GM23248 (cell line): ENCODE measurements at regions not wholly inside any gene's neighbourhood (a gene's known extent, or its start where the extent isn't known, plus 50 kb on each side); places are given as distances from the start of the nearest gene placed in this dataset.

Experiments used
- DNase-seq: peaks from one replicate; pipeline ENCODE4 v3.0.0-alpha.2; 2015
- H2AFZ ChIP-seq: fragments of 200-600 bp; sonication (generic); 2 replicates; pipeline ENCODE4 v1.6.1; 2016; ENCODE audit warnings: antibody characterized with exemption
- H3F3A ChIP-seq: fragments of 200-600 bp; sonication (generic); 2 replicates; pipeline ENCODE4 v1.6.1; 2016; ENCODE audit warnings: mild to moderate bottlenecking, antibody characterized with exemption, mixed run types; ENCODE audit not compliant: insufficient read depth
- H3K27ac ChIP-seq: fragments of 200-600 bp; sonication (generic); 2 replicates; pipeline ENCODE4 v1.5.1; 2016; ENCODE audit warnings: mild to moderate bottlenecking
- H3K27me3 ChIP-seq: fragments of 200-600 bp; sonication (generic); replicated peaks from 2 replicates; pipeline ENCODE4 v1.6.1; 2016; ENCODE audit warnings: mild to moderate bottlenecking; ENCODE audit not compliant: insufficient read depth
- H3K36me3 ChIP-seq: fragments of 200-600 bp; sonication (generic); 2 replicates; pipeline ENCODE4 v1.6.1; 2016; ENCODE audit warnings: low read depth, mild to moderate bottlenecking
- H3K4me1 ChIP-seq: fragments of 200-600 bp; sonication (generic); 2 replicates; pipeline ENCODE4 v1.6.1; 2016; ENCODE audit warnings: mild to moderate bottlenecking; ENCODE audit not compliant: insufficient read depth
- H3K4me2 ChIP-seq: fragments of 200-600 bp; sonication (generic); one replicate; pipeline ENCODE4 v1.6.1; 2016; ENCODE audit warnings: mild to moderate bottlenecking; ENCODE audit not compliant: unreplicated experiment
- H3K4me3 ChIP-seq: fragments of 200-600 bp; sonication (generic); 2 replicates; pipeline ENCODE4 v1.5.1; 2016; ENCODE audit warnings: mild to moderate bottlenecking
- H3K79me2 ChIP-seq: fragments of 200-600 bp; sonication (generic); 2 replicates; pipeline ENCODE4 v1.6.1; 2016; ENCODE audit warnings: mild to moderate bottlenecking; ENCODE audit not compliant: insufficient read depth
- H3K9ac ChIP-seq: fragments of 200-600 bp; sonication (generic); 2 replicates; pipeline ENCODE4 v1.6.1; 2016; ENCODE audit warnings: mild to moderate bottlenecking
- H3K9me2 ChIP-seq: fragments of 200-600 bp; sonication (generic); 2 replicates; pipeline ENCODE4 v1.6.1; 2016; ENCODE audit warnings: mixed run types, mild to moderate bottlenecking, moderate library complexity; ENCODE audit not compliant: insufficient read depth
- H3K9me3 ChIP-seq: fragments of 200-600 bp; sonication (generic); one replicate; pipeline ENCODE4 v1.6.1; 2017; ENCODE audit warnings: low read depth
- H4K20me1 ChIP-seq: fragments of 200-600 bp; sonication (generic); 2 replicates; pipeline ENCODE4 v1.6.0; 2016; ENCODE audit not compliant: insufficient read depth
- EZH2 ChIP-seq: fragments of 200-600 bp; sonication (generic); IDR thresholded peaks from 2 replicates; pipeline ENCODE4 v1.6.1; 2018; ENCODE audit warnings: antibody characterized with exemption, mild to moderate bottlenecking; ENCODE audit not compliant: insufficient read depth, poor library complexity, severe bottlenecking
- EZH2phosphoT487 ChIP-seq: fragments of 200-600 bp; sonication (generic); IDR thresholded peaks from 2 replicates; pipeline ENCODE4 v1.6.1; 2018; ENCODE audit warnings: antibody characterized with exemption, moderate library complexity, mild to moderate bottlenecking, low read depth; ENCODE audit not compliant: insufficient read depth
- WGBS, 2 experiments: methylation state at CpG; one replicate each; pipeline ENCODE4 v1.1.6; 2015 to 2017; ENCODE audit warnings: low lambda C conversion rate in 2 of 2, low coverage in 1 of 2; ENCODE audit errors: missing lambda C conversion rate in 2 of 2; 5-methylcytosine and 5-hydroxymethylcytosine counted together
- in situ Hi-C: fragments of 300-500 bp; cut with MboI; formaldehyde crosslinking; loops from 2 replicates; pipeline ENCODE4 v1.15.0; 2020

DNA sequence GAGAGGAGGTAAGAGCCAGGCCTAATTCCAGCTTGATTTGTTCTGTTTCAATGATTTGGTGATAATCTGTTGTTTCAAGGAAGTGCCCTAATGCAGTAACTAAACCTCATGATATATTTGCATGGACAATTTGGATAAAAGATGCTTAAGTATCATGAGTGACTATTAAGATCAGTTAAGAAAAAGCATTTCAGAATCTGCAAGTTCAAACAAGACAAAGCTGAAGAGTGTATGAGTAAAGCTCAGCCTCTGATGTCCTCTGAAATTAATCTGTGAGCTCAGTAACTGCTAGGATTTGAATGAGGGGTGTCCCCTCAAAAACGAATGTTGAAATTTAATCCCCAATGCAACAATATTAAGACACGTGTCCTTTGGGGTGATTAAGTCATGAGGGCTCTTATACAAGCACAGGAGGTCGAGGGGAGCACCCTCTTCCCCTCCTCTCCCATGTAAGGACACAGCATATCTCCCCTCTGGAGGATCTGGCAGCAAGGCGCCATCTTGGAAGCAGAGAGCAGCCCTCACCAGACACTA is 949.2 kb downstream of the GALC start:
- H4K20me1 ChIP-seq = no peaks in the 10 kb centered on the region
- H3K4me1 ChIP-seq = no peaks in the 10 kb centered on the region
- 12 to 20% methylated on average over 4 of the region's 4 CpGs for WGBS, 2 experiments
- no peak overlapping the region for H2AFZ ChIP-seq
- H3K4me2 ChIP-seq = no peak overlapping the region
- H3K27me3 ChIP-seq = no peaks in the 10 kb centered on the region
- H3K9me2 ChIP-seq = no peaks in the 10 kb centered on the region
- DNase-seq = no peak
- in situ Hi-C loops = no loop called here
- H3K36me3 ChIP-seq = no peaks in the 10 kb centered on the region
- TF ChIP-seq EZH2 (no peak), EZH2phosphoT487 (no peak)
- no peak overlapping the region for H3K9ac ChIP-seq
- H3F3A ChIP-seq = no peaks in the 10 kb centered on the region
- H3K27ac ChIP-seq = no peak overlapping the region
- H3K4me3 ChIP-seq = no peak overlapping the region
- no peaks in the 10 kb centered on the region for H3K79me2 ChIP-seq
- H3K9me3 ChIP-seq = no peaks in the 10 kb centered on the region

- H3K9ac ChIP-seq = no peak overlapping the region
- H3K4me2 ChIP-seq = no peak overlapping the region
- H3K4me3 ChIP-seq = no peak overlapping the region
- DNase-seq = no peak
- H2AFZ ChIP-seq = no peak overlapping the region
- no peaks in the 10 kb centered on the region for H3F3A ChIP-seq
- no peak overlapping the region for H3K27ac ChIP-seq
- no peaks in the 10 kb centered on the region for H3K27me3 ChIP-seq
- no peaks in the 10 kb centered on the region for H3K79me2 ChIP-seq
- no peaks in the 10 kb centered on the region for H3K36me3 ChIP-seq
- TF ChIP-seq EZH2phosphoT487 (no peak), EZH2 (no peak)
- no peaks in the 10 kb centered on the region for H3K4me1 ChIP-seq
- H3K9me3 ChIP-seq = no peaks in the 10 kb centered on the region
- in situ Hi-C loops = no loop called here
- H4K20me1 ChIP-seq = no peaks in the 10 kb centered on the region
- WGBS, 2 experiments = 23 to 26% methylated on average over 4 of the region's 4 CpGs
- no peaks in the 10 kb centered on the region for H3K9me2 ChIP-seq
These were observed 950.6 kb downstream of the GALC start for GRCh38 chr14:87042354-87042753.

- H4K20me1 ChIP-seq = no peaks in the 10 kb centered on the region
- no peak overlapping the region for H3K4me3 ChIP-seq
- H3K36me3 ChIP-seq = no peaks in the 10 kb centered on the region
- H3K4me1 ChIP-seq = no peaks in the 10 kb centered on the region
- H2AFZ ChIP-seq = no peak overlapping the region
- no peaks in the 10 kb centered on the region for H3F3A ChIP-seq
- no peaks in the 10 kb centered on the region for H3K27me3 ChIP-seq
- H3K4me2 ChIP-seq = no peak overlapping the region
- no peak for DNase-seq
- H3K9me3 ChIP-seq = no peaks in the 10 kb centered on the region
- no peaks in the 10 kb centered on the region for H3K9me2 ChIP-seq
- TF ChIP-seq EZH2 (no peak), EZH2phosphoT487 (no peak)
- in situ Hi-C loops = no loop called here
- WGBS, 2 experiments = 11% methylated on average over 7 of the region's 7 CpGs
- no peak overlapping the region for H3K27ac ChIP-seq
- no peak overlapping the region for H3K9ac ChIP-seq
- no peaks in the 10 kb centered on the region for H3K79me2 ChIP-seq
These were observed 951.5 kb downstream of the GALC start for GRCh38 chr14:87041290-87042020.

GRCh38 chr14:87034680-87035079 is 958.3 kb downstream of the GALC start:
- no peak overlapping the region for H3K27ac ChIP-seq
- no peak overlapping the region for H3K9ac ChIP-seq
- in situ Hi-C loops = no loop called here
- no peaks in the 10 kb centered on the region for H3K79me2 ChIP-seq
- no peak overlapping the region for H3K4me2 ChIP-seq
- H3F3A ChIP-seq = no peaks in the 10 kb centered on the region
- 11 to 16% methylated on average over 1 of the region's 1 CpG for WGBS, 2 experiments
- no peak overlapping the region for H2AFZ ChIP-seq
- no peak overlapping the region for H3K4me3 ChIP-seq
- H4K20me1 ChIP-seq = no peaks in the 10 kb centered on the region
- TF ChIP-seq EZH2 (no peak), EZH2phosphoT487 (no peak)
- H3K4me1 ChIP-seq = no peaks in the 10 kb centered on the region
- no peaks in the 10 kb centered on the region for H3K27me3 ChIP-seq
- H3K9me2 ChIP-seq = no peaks in the 10 kb centered on the region
- DNase-seq = no peak
- no peaks in the 10 kb centered on the region for H3K36me3 ChIP-seq
- no peaks in the 10 kb centered on the region for H3K9me3 ChIP-seq
